ENCODE measurements at regions not wholly inside any gene's neighbourhood (a gene's known extent, or its start where the extent isn't known, plus 50 kb on each side); places are given as distances from the start of the nearest gene placed in this dataset.

DNA sequence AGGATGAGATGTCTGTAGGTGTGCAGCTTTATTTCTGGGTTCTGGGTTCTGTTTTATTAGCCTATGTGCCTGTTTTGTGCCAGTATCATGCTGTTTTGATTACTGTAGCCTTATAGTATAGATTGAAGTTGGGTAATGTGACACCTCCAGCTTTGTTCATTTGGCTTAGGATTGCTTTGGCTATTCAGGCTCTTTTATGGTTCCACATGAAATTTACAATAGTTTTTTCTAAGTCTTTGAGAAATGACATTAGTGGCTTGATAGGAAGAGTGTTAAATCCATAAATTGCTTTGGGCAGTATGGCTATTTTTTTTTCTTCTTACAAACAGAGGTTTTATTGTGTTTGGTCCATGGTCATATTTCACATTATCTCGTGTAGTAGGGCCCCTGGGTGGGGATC is 285.8 kb upstream of the GADL1 start:
- Histone ChIP-seq H3K56ac (ENCODE audit: extremely low read depth, insufficient read depth, low read length) (no peak overlapping the region), H2BK15ac (ENCODE audit: low read depth, low read length) (no peak overlapping the region), H3K27ac (ENCODE audit: insufficient read depth, low read length) (no peak overlapping the region), H2BK20ac (ENCODE audit: low read depth, low read length) (no peak overlapping the region), H2AK9ac (replicated peaks; ENCODE audit: low read depth, low read length, poor library complexity) (no peak overlapping the region), H3K9ac (ENCODE audit: low read depth, low read length) (no peak overlapping the region), H3K4me3 (ENCODE audit: insufficient read depth, low read depth, low read length) (no peak overlapping the region), H3K79me1 (ENCODE audit: low read depth in 1 of 2, low read length in 2 of 2) (no peaks in the 10 kb centered on the region), H2BK120ac (ENCODE audit: low read depth, low read length) (no peak overlapping the region), H4K5ac (ENCODE audit: low read depth, low read length) (no peak overlapping the region), H3K23ac (ENCODE audit: low read depth, low read length) (no peak overlapping the region), H3K9me1 (ENCODE audit: insufficient read depth, low read length) (no peaks in the 10 kb centered on the region), H3K4me2 (ENCODE audit: low read depth, low read length) (no peak overlapping the region), H4K8ac (ENCODE audit: low read depth in 2 of 2, low read length in 2 of 2) (no peak overlapping the region), H3K9me3 (ENCODE audit: control insufficient read depth, insufficient read depth, low read length) (no peaks in the 10 kb centered on the region), H3K14ac (replicated peaks; ENCODE audit: low read depth, low read length) (no peak overlapping the region), H3K18ac (ENCODE audit: low read depth, low read length) (no peak overlapping the region), H2BK5ac (ENCODE audit: low read depth, low read length, poor library complexity, severe bottlenecking) (no peak overlapping the region), H4K91ac (ENCODE audit: insufficient read depth, low read depth, low read length) (no peak overlapping the region), H2AK5ac (ENCODE audit: low read depth, low read length) (no peak overlapping the region), H3K4me1 (ENCODE audit: control insufficient read depth, insufficient read depth, low read length) (no peaks in the 10 kb centered on the region), H4K20me1 (ENCODE audit: insufficient read depth, low read length) (no peaks in the 10 kb centered on the region), H3K4ac (ENCODE audit: low read depth, low read length) (no peak overlapping the region), H3K27me3 (ENCODE audit: control insufficient read depth, insufficient read depth, low read length) (peaks cover 3% of the 10 kb centered on the region), H3K36me3 (ENCODE audit: control insufficient read depth, insufficient read depth, low read length) (no peaks in the 10 kb centered on the region), H2AFZ (replicated peaks; ENCODE audit: low read length, poor library complexity) (no peak overlapping the region)
- TF ChIP-seq CHD1 (IDR thresholded peaks at IDR 0.05; ENCODE audit: low read depth, low read length) (no peak), RFX5 (IDR thresholded peaks at IDR 0.05; ENCODE audit: low read depth, low read length) (no peak)
- no TSS peak for BruUV-seq (replicated peaks)
- in situ Hi-C loops (cut with MboI; ENCODE audit: low sequenced_read_pairs) = no loop called here
- ATAC-seq (ENCODE audit: low read depth) = no peak
- intact Hi-C loops (cut with micrococcal nuclease) = no loop called here
- no peak for DNase-seq
- ChIA-PET CTCF (no interaction called here), POLR2A (ENCODE audit: unreplicated experiment) (no interaction called here)
- no CpG with 5 or more reads among the region's 1 CpG for WGBS, 2 experiments (ENCODE audit: extremely low coverage in 2 of 2, insufficient read length in 1 of 2)
- dilution Hi-C loops (cut with HindIII; ENCODE audit: low sequenced_read_pairs, unreplicated experiment) = no loop called here

All from IMR-90 (cell line).